GM13976 (cell line): ENCODE measurements at regions not wholly inside any gene's neighbourhood (a gene's known extent, or its start where the extent isn't known, plus 50 kb on each side); places are given as distances from the start of the nearest gene placed in this dataset.

Experiments used
- DNase-seq: peaks from one replicate; pipeline ENCODE4 v3.0.0; 2012; ENCODE audit warnings: low spot score
- in situ Hi-C: fragments of 300-500 bp; cut with MboI; formaldehyde crosslinking; loops from one replicate; pipeline ENCODE4 v1.12.0; 2022; ENCODE audit warnings: low sequenced_read_pairs, mixed read lengths, inconsistent platforms; ENCODE audit not compliant: unreplicated experiment
- TF ChIP-seq, protein P1 (sequence below): IDR thresholded peaks from 2 replicates; pipeline ENCODE4 v1.5.1; 2012; ENCODE audit warnings: borderline replicate concordance, mild to moderate bottlenecking; ENCODE audit not compliant: insufficient read depth; ENCODE audit errors: extremely low read depth, missing control alignments, control extremely low read depth

DNA sequence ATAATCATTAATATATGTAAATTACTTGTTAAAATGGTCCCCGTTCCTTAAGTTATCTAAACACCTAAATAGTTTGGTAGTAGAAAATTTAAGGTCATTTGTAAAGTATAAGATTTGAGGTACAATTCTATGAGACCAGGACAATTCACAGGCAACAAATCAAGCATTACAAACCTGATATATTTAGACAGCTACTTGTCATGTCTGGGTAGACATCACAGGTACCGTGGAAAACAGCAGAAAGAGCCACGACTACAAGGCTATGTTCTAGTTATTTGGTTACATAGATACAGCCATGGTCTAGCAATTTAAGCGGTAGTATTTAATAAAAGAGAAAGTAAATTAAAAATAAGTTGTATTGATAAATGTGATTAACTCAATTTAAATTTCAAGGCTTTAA is 393.1 kb upstream of the ID4 start:
- TF ChIP-seq, protein P1, sequence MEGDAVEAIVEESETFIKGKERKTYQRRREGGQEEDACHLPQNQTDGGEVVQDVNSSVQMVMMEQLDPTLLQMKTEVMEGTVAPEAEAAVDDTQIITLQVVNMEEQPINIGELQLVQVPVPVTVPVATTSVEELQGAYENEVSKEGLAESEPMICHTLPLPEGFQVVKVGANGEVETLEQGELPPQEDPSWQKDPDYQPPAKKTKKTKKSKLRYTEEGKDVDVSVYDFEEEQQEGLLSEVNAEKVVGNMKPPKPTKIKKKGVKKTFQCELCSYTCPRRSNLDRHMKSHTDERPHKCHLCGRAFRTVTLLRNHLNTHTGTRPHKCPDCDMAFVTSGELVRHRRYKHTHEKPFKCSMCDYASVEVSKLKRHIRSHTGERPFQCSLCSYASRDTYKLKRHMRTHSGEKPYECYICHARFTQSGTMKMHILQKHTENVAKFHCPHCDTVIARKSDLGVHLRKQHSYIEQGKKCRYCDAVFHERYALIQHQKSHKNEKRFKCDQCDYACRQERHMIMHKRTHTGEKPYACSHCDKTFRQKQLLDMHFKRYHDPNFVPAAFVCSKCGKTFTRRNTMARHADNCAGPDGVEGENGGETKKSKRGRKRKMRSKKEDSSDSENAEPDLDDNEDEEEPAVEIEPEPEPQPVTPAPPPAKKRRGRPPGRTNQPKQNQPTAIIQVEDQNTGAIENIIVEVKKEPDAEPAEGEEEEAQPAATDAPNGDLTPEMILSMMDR: no peak
- in situ Hi-C loops: no loop called here
- DNase-seq: no peak

DNA sequence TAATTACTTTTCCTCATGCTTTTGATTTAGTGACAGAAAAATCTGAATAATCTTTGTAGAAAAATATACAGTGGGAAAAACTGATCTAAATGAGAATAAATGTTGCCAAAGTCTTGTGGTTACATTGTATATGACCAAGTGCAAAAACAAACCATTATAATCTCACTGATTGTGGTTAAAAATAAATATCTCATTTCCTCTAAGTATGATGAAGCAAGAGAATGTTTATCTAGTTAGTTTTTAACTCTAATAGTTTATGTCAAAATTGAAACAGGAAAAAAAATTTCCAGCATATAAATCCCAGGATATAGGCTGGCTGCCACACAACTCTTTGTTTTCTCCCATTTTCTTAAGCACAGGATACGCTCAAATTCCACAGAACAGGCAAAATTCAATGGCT is 392.7 kb upstream of the ID4 start:
- DNase-seq: no peak
- in situ Hi-C loops: no loop called here
- TF ChIP-seq, protein P1: no peak

- TF ChIP-seq, protein P1: no peak
- in situ Hi-C loops: no loop called here
- DNase-seq: no peak
These were observed 390.6 kb upstream of the ID4 start for GRCh38 chr6:19446570-19446969.

GRCh38 chr6:19450651-19451050 is 386.5 kb upstream of the ID4 start:
- TF ChIP-seq, protein P1: no peak
- in situ Hi-C loops: no loop called here
- no peak for DNase-seq

GRCh38 chr6:19452495-19452894 is 384.7 kb upstream of the ID4 start:
- in situ Hi-C loops: no loop called here
- TF ChIP-seq, protein P1: no peak
- DNase-seq: no peak

- DNase-seq: no peak
- TF ChIP-seq, protein P1: no peak
- in situ Hi-C loops: no loop called here
These were observed 383.0 kb upstream of the ID4 start for GRCh38 chr6:19454001-19454720.
